ENCODE measurements at regions not wholly inside any gene's neighbourhood (a gene's known extent, or its start where the extent isn't known, plus 50 kb on each side); places are given as distances from the start of the nearest gene placed in this dataset.
A peak's percentile ranks its signal among the peaks of the same experiment; 100 is the strongest.
"Not testable (repeated sequence)": the region's sequence is repeated elsewhere in the genome, so short reads cannot be mapped to it uniquely, and the experiment has no call there.

DNA sequence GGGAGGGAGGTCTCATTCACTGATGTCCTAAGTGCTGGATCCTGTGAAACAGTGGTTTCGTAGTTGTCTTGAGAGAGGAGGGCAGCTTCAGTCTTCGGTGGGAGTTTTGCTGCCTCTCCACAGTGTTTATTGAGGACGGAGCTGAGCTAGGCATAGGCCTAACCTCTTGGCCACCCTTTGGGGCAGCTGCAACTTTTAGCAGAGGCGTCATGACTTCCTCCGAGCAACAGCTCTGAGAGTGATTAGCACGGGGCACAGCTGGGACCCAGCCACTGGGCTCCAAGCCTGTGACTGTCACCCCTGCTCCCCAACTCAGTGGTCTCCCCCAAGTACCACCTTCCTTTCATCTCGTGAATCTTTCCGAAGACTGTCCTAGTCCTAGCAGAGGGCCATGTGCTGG lies 139.9 kb upstream of the NCOR2 start:
- no peak for DNase-seq (ENCODE audit: extremely low read depth in 1 of 2, low read depth in 1 of 2)

DNA sequence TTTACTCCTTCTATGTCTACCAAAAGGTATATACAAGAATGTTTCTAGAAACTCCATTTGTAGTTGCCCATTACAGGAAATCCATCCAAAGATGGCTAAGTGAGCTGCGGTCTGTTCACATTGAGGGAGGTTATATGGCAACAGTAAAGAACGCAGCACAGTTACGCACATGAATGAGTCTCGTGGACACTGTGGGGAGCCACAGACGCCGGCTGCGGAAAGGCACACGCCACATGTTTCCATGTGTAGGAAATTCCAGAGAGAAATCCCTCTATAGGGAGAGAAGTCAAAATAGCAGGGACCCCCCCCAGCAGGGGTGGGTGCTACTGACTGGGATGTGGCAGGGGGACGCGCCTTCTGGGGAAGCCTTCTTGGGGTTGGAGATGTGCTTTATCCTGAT lies 139.0 kb upstream of the NCOR2 start:
- no peak for DNase-seq (ENCODE audit: extremely low read depth in 1 of 2, low read depth in 1 of 2)

DNA sequence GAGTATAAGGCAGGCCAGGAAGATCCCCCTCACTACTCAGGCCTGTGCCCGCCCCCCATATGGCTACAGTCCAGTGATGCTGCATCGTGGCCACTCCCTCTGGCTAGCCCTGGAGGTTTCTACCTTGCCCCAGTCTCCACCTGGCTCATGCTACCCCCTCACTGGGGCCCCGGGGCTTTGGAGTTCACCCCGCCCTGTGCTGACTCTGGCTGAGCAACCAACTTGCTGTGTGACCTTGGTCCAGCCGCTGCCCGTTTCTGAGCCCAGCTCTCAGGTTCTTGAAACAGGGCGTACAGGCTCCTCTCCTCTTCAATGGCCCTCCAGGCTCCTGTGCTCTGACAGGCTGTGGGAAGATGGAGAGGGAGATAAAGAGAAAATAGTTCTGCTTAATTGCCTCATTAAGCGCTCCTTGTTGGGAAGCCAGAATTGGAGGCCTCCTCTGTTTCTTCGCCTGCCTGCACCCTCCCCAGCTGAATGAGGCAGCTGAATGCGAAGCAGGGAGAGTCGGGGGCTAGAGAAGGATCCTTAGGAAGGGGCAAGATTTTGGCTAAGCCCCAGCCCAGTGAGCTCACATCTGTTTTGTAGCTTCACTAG lies 138.2 kb upstream of the NCOR2 start:
- no peak for DNase-seq (ENCODE audit: extremely low read depth in 1 of 2, low read depth in 1 of 2)

DNA sequence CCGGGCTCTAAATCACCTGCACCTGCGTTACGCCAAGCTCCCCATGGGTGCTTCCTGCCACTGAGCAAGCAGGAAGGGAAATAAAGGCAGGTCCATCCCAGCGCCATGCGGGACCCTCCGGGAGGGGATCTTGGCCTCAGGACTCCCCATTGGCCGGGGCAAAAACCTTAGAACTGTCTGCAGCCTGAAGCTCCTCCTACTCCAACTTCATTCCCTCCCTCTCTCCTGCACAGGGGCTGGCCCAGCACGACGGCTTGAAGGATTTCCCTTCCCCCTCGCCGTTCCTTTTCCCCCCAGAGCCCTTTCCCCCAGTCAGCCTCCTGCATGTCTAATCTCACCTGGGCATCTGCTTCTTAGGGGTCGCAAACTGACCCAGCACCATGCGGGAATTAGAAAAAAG lies 137.2 kb upstream of the NCOR2 start:
- DNase-seq (ENCODE audit: extremely low read depth in 1 of 2, low read depth in 1 of 2), result no peak

DNA sequence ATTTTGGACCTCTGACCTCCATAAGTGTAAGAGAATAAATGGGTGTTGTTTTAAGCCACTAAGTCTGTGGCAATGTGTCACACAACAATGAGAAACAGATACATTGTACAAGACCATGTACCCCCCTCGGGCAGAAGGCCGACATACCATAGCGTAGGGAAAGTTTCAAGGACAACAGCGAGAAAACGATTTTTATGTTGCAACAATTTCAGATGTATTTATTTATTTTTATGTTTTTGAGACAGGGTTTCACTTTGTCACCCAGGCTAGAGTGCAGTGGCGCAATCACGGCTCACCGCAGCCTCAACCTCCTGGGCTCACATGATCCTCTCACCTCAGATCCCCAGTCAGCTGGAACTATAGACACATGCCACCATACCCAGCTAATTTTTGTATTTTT lies 136.4 kb upstream of the NCOR2 start:
- DNase-seq (ENCODE audit: extremely low read depth in 1 of 2, low read depth in 1 of 2), result no peak

DNA sequence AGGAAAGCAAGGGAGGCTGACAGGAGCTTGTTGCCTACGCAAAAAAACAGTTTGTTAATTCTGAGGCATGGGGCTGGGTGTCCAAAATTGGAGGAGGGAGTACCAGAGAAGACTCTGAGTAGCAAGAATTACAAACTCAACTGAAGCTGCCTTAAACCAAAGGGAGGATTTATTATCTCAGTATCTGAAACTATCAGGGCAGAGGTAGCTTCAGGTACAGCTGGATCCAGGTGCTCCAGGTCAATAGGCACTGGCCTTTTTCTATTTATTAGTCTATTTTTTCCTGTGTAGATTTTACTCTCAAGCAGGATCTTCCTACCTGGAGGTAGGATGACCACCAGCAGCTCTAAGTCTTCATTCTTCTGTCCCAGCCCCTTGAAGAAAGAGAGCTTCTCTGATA lies 135.3 kb upstream of the NCOR2 start:
- no peak for DNase-seq (ENCODE audit: extremely low read depth in 1 of 2, low read depth in 1 of 2)

DNA sequence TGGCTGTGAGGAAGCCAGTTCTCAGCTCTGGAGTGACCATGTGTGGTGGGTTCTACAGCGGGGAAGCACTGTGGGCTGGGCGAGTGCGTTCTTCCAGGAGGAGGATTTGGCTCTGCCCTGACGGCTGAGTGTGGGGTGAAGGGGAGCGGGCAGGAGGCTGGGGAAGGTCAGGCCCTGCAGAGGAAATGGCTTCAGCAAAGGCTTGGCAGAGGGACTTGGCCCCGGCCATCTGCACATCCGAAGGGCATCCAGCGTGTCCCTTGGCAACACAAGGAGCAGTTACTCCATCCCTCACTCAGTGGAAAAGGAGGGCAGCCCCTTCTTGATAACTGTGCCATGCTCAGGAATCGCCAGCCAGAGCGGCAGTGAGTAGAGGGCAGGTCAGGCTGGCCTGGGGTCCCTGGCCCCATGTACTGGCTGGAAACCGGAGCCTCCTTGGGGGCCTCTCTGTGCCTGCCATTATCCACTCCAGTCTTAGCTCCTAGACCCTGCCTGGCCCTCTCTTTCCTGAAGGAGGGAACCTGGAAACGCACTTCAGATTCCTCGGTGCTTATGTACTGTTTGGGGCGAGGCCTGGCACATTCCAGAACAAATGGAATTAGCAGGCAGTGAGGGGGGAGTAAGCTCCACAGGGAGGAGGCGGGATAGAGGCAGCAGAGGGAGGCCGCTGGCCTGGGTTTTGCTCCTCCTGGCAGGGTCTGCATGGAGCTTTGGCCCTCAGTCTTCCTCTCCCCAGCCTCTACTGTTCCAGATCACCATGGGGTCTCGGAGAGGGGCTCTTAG lies 133.6 kb upstream of the NCOR2 start:
- no peak for DNase-seq (ENCODE audit: extremely low read depth in 1 of 2, low read depth in 1 of 2)

DNA sequence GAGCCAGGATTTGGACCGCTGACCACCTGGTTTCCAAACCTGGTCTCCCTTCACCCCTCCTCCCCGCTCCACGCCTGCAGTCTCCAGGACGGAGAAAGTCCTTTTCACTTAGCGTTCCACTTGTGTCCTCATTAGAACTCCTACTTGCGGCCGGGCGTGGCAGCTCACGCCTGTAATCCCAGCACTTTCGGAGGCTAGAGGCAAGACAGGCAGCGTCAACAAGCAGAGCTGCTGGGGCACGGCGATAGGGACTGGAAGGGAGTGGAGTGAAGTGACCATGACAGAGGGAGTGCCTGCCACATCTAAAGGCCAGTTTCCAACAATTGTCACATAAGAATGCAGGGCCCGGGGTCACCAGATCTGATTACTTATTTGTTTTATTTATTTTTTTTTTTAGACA lies 132.5 kb upstream of the NCOR2 start:
- DNase-seq (ENCODE audit: extremely low read depth in 1 of 2, low read depth in 1 of 2), result no peak

DNA sequence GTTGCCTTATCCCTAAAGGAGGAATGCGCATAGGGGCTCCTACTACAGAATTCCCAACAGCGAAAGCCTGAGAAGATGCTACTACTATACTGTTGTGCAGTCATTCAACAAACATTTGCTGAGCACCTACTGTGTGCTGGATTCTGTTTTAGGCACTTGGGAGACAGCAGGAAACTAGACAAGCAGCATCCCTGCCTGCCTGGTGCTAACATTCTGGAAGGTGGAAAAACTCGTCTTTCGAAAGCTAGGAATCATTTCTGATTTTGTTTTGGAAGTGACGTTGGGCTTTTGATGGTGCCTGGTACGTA lies 131.5 kb upstream of the NCOR2 start:
- DNase-seq (ENCODE audit: extremely low read depth in 1 of 2, low read depth in 1 of 2), result no peak

DNA sequence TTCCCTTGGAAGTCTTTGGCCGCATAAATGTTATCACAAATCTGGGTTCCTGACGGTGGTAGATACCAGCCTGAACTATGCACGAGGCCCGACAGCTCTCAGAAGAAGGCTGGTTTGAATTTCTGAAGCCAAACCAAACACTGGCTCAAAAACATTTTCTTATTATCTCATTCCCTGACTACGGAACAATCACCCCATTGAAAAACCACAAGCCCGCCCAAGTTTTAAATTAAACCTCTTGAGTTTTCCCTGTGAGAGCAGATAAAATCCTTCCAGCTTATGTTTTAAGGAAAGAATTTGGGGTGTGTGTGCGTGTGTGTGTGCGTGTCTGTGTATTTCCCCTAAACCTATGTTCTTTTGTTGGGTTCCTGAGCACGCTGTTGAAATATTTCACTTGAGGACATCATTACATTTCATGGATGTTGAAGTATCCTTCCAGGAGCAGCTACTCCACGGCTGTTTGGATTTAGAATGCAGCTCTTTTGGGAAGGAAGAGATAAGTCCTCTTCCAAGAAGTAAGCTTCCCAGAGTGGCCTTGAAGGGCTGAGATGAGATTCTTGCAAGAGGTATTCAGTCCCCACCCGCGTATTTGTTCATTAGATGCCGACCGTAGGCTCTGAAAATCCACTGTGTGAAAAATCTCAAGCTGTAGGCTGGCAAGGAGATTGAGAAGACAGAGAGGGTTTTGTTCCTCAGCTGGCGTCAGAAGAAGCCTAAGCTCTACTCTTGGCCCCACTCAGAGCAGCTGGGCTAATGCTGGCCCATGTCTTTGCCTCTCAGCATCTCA lies 131.0 kb upstream of the NCOR2 start:
- no peak for DNase-seq (ENCODE audit: extremely low read depth in 1 of 2, low read depth in 1 of 2)

DNA sequence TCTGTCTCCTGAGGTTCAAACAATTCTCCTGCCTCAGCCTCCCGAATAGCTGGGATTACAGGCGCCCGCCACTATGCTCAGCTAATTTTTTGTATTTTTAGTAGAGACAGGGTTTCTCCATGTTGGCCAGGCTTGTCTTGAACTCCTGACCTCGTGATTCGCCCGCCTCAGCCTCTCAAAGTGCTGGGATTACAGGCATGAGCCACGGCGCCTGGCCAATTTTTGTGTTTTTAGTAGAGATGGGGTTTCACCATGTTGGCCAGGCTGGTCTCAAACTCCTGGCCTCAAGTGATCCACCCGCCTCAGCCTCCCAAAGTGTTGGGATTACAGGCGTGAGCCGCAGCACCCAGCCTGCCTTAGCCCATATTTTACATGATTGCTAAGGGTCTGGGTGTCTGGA lies 130.3 kb upstream of the NCOR2 start:
- not testable (repeated sequence) for DNase-seq (ENCODE audit: extremely low read depth in 1 of 2, low read depth in 1 of 2)

DNA sequence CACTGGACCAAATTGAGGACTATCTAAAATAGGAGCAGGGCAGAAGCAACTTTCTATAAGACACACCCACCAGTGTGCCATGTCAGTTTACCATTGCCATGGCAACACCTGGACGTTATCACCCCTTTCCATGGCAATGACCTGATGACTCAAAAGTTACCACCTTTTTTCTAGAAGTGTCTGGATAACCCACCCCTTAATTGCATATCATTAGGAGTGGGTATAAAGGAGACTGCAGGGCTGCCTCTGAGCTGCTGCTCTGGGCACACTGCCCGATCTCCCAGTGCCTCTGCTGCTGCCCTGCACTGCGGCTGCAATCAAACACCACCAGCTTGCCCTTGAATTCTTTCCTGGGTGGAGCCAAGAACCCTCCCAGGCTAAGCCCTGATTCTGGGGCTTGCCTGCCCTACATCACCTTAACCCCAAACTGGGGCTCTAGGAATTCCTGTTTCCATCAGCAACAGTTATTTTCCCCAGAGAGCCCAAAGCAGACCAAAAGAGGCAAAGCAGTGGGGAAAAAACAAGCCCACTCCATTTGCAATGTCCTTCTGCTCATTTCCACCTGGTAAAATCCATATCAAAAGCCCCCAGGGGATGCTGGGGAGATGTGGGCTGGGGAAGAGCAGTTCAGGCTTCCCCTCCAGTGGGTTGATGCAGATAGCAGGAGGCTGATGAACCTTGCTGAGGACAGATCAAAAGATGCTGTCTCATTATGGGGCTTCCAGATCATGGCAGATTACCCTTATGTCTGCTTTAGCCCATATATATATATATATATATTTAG lies 129.5 kb upstream of the NCOR2 start:
- DNase-seq (ENCODE audit: extremely low read depth in 1 of 2, low read depth in 1 of 2), result no peak

DNA sequence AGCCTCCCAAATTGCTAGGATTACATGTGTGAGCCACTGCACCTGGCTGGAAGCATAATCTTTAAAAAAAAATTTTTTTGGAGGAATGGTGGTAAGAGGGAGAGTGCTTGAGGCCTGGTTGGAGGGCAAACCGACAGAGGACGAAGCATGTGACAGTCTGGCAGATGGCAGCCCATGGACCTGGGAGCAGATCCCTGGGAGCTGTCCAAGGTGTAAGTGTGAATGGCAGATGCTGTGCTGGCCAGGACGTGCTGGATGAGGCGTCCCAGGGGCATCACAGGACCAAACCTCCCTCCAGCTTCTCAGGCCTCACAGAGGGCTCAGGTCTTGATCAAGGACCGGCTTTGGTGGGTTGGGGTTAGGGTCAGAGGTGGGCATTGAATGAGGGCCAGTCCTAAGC lies 128.4 kb upstream of the NCOR2 start:
- no peak for DNase-seq (ENCODE audit: extremely low read depth in 1 of 2, low read depth in 1 of 2)

DNA sequence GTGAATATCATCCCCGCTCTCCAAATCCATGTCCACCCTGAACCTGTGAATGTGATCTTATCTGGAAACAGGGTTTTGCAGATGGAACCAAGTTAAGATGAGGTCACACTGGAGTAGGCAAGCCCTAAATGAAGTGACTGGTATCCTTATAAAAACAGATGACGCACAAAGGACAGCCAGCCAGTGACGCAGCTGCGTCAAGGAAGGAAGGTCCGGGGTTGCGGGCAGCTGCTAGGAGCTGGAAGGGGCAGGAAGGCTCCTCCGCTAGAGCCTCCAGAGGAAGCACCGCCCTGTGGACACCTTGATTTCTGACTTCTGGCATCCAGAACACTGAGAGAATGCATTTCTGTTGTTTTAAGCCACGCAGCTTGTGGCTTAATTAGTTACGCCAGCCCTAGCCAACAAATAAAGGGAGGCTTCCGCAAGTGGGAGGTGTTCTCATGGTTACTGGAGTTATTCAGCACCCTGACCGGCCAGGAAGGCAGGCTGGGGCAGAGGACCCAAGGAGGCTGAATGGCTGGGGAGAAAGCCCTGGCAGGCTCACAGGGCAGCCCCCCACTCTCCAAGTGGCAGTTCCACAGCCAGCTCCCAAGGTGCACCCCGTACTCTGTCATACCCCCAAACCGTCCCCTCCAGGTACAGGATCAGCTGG lies 127.6 kb upstream of the NCOR2 start:
- DNase-seq (ENCODE audit: extremely low read depth in 1 of 2, low read depth in 1 of 2), result no peak

DNA sequence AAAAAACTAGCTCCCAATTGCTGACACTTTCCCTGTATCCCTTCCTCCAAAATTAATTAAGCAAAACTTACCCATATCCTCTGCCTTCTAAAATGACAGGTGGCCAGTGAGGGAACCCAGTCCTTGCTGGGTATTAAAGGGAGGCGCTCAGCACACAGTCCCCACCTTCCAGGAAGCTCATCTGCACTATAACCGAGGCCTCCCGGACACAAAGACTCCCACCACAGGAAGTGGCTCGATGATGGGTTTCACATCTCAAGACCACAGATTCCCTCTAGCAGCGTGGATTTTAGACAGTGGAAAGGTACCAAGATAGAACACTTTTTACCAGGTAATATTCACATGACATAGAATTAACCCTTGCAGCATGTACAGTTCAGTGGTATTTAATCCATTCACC lies 126.8 kb upstream of the NCOR2 start:
- DNase-seq (ENCODE audit: extremely low read depth in 1 of 2, low read depth in 1 of 2), result peak in 1 of 2 donors; percentile 13

DNA sequence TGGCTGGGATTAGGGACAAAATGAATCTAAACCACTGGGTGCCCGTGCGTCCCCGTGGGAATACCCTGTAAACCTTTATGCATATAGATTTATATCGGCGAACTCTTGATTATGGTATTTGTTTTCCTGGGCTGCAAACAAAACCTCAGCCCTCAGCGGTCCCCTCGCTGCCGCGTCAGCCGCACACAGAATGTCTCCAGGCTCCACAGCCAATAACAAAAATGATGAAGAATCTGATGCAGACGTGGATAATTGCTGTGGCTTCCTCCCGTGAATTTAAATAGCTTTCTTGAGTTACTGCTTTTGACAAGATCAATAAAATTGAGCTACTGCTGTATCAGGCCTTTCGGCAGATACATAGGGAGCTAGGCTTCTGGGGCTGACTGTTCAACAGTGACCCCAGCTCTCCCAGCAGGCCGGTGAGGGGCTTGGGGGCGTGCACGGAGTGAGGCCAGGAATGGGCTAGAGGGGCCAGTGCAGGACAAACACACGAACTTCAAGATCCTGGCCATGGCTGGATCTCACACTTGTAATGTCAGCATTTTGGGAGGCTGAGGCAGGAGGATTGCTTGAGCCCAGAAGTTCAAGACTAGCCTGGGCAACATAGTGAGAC lies 125.8 kb upstream of the NCOR2 start:
- no peak for DNase-seq (ENCODE audit: extremely low read depth in 1 of 2, low read depth in 1 of 2)

DNA sequence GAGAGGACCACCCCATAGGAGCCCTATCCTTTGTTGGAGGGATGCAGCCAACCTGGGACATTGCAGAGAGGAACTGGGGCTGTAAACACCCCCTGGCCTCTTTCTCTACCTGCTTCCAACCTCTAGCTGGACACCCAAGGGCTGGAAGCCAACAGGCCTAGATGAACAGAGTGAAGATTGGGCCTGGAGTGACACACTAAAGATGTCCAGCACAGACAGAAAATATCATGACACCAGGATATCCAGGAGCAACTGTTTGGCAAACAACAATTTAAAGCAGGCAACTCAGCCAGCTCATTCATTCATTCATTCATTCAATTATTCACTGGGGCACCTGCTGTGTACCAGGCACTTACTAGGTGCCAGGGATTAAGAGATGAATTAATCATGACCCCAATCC lies 125.0 kb upstream of the NCOR2 start:
- DNase-seq (ENCODE audit: extremely low read depth in 1 of 2, low read depth in 1 of 2), result no peak

DNA sequence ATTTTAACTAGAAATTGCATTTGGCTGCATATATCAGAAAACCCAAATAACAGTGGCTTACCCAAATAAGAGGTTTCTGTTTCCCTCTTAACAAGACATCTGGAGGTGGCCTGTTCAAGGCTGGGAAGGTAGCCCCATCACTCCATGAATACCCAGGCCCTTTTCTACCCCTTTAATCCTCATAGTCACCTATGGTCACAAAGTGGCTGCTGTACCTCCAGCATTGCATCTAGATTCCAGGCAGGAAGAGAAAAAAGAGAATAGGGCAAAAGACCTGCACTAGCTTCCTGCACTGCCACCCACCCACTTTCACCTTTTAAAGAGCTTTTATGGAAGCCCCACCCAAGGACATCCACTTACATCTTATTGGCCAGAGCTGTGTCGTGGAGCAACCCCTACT lies 124.0 kb upstream of the NCOR2 start:
- DNase-seq (ENCODE audit: extremely low read depth in 1 of 2, low read depth in 1 of 2), result no peak

DNA sequence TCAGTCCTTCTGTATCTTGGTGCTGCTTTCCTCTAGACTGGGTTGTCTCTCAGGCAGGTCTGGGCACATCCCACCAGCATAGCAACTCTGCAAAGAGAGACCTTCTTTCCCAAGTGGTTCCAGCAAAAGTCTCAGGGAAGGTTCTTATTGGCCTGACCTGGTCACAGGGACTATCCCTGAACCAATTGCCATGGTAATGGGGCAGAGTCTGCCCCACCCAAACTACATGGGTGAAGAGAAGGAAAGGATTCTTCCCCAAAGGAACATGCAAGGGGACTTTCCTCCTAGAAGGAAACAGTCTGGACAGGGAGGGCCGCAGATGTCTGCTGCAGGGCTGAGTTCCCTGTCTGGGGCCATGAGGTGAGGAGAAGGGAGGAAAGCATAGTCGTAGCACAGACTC lies 122.2 kb upstream of the NCOR2 start:
- DNase-seq (ENCODE audit: extremely low read depth in 1 of 2, low read depth in 1 of 2), result no peak

DNA sequence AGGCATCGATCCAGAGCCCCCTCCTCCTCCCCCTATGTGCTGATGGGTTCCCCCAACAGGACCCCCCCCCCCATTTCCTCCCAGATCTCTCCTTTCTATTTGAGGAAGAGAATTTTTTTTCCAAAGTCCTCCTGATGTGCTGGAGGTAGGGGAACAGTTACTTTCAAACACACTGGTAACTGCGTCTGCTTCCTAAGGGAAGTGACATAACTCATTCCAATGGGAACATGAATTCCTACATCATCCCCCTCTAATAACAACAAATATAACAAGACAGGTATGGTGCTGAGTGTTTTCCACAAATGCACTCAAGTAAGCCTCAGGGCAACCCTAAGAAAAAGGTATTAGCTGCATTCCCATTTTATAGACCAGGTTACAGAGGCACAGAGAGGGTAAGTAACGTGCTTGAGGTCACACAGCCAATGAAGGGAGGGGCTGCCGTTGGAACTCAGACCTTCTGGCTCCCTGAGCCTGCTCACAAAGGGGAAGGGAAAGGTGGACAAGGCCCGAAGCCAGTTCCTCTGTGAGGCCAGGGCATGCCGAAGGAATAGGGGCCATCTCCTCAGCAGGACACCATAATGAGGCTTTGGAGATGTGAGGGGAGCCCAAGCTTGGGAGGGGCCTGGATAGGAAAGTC lies 121.1 kb upstream of the NCOR2 start:
- no peak for DNase-seq (ENCODE audit: extremely low read depth in 1 of 2, low read depth in 1 of 2)

Data from stimulated activated CD8-positive, alpha-beta memory T cell treated with anti-CD3 and anti-CD28 coated beads, Interleukin-7, amount 100 ng/mL, for 48 hours (primary cell).